Lung (tissue), 11 donors: ENCODE measurements at regions not wholly inside any gene's neighbourhood (a gene's known extent, or its start where the extent isn't known, plus 50 kb on each side); places are given as distances from the start of the nearest gene placed in this dataset.

ENCODE experiments used
- ATAC-seq: fragments of 200-7000 bp; cut with Tn5 transposase; one replicate; pipeline ENCODE4 v1.9.1; 2020; ENCODE audit warnings: moderate number of reproducible peaks; ENCODE audit not compliant: insufficient read depth, low FRiP score
- DNase-seq, 3 donors: peaks; one replicate each; pipeline ENCODE4 v3.0.0-alpha.2; 2013 to 2017
- H3K27ac ChIP-seq, 2 donors: one replicate each; pipeline ENCODE4 v1.5.1; 2013; ENCODE audit warnings: mild to moderate bottlenecking in 2 of 2, moderate library complexity in 2 of 2, control low read depth in 1 of 2, inconsistent platforms in 1 of 2, low read depth in 1 of 2, low read length in 1 of 2
- H3K27me3 ChIP-seq, 3 donors: one replicate each; pipeline ENCODE4 v1.5.1; 2013; ENCODE audit warnings: low read length in 2 of 3; ENCODE audit not compliant: control insufficient read depth in 3 of 3, insufficient read depth in 3 of 3
- H3K36me3 ChIP-seq, 4 donors: one replicate each; pipeline ENCODE4 v1.5.1; 2013; ENCODE audit warnings: low read length in 4 of 4, mild to moderate bottlenecking in 1 of 4, moderate library complexity in 1 of 4; ENCODE audit not compliant: control insufficient read depth in 4 of 4, insufficient read depth in 4 of 4
- H3K4me1 ChIP-seq, 5 donors: one replicate each; pipeline ENCODE4 v1.5.1; 2013; ENCODE audit warnings: low read length in 5 of 5, mild to moderate bottlenecking in 2 of 5, moderate library complexity in 1 of 5; ENCODE audit not compliant: control insufficient read depth in 5 of 5, insufficient read depth in 5 of 5
- H3K4me3 ChIP-seq: one replicate; pipeline ENCODE4 v1.5.1; 2013; ENCODE audit warnings: mild to moderate bottlenecking, control low read depth, moderate library complexity
- H3K9ac ChIP-seq, 2 donors: one replicate each; pipeline ENCODE4 v1.5.1; 2013; ENCODE audit warnings: low read length in 2 of 2, control low read depth in 1 of 2; ENCODE audit not compliant: insufficient read depth in 1 of 2
- H3K9me3 ChIP-seq, 4 donors: one replicate each; pipeline ENCODE4 v1.5.1; 2013; ENCODE audit warnings: low read length in 3 of 4, mild to moderate bottlenecking in 1 of 4, moderate library complexity in 1 of 4; ENCODE audit not compliant: control insufficient read depth in 4 of 4, insufficient read depth in 3 of 4
- CTCF ChIP-seq: IDR thresholded peaks from 2 replicates; pipeline ENCODE4 v1.5.1; 2012; ENCODE audit warnings: mild to moderate bottlenecking; ENCODE audit errors: control extremely low read depth, extremely low read depth
- WGBS, 2 donors: extraction: QIAGEN DNeasy Blood & Tissue Kit; methylation state at CpG; one replicate each; pipeline ENCODE4 v1.1.7; 2013; 5-methylcytosine and 5-hydroxymethylcytosine counted together
- donor health status: control.
- donor health status: control.
- donor health status: Bipolar disorder and iron deficiency.
- donor health status: healthy.
- donor health status: DM: yes; HTN: yes; CAD: no.

DNA sequence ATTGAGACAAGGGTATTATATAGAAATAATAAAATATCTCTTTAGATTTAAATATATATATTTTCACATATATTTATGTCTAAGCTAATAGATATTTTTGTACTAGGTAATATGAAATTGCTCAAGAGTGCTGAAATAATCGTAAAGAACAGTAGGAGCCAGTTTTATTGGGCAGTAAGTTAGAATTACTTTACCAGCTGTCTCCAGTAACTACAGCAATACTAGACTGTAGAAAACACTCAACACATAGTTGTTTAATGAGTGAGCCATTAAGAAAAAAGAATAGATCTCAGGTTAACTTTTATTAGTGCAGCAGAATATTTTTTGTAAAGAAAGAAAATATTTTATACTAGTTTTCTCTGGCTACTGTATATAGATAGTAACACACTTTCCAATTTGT lies 715.2 kb downstream of the TRIML1 start:
- 63 to 77% methylated on average over 1 of the region's 1 CpG for WGBS, 2 donors
- no peak overlapping the region for H3K27ac ChIP-seq
- H3K9me3 ChIP-seq: peaks cover 0 to 6% (median 3%) of the 10 kb centered on the region in 4 donors
- no peak for DNase-seq
- no peaks in the 10 kb centered on the region for H3K36me3 ChIP-seq
- no peak overlapping the region for H3K9ac ChIP-seq
- no peak overlapping the region for H3K4me3 ChIP-seq
- no peak for ATAC-seq
- H3K4me1 ChIP-seq: no peaks in the 10 kb centered on the region
- no peak for TF ChIP-seq CTCF
- no peaks in the 10 kb centered on the region for H3K27me3 ChIP-seq

GRCh38 chr4:188858696-188859095 lies 719.5 kb downstream of the TRIML1 start:
- Histone ChIP-seq H3K27me3 (no peaks in the 10 kb centered on the region), H3K9me3 (peaks cover 0 to 1% (median 0%) of the 10 kb centered on the region in 4 donors), H3K27ac (no peak overlapping the region), H3K36me3 (no peaks in the 10 kb centered on the region), H3K4me3 (no peak overlapping the region), H3K9ac (no peak overlapping the region), H3K4me1 (no peaks in the 10 kb centered on the region)
- DNase-seq (no peak), ATAC-seq (no peak)
- 45 to 50% methylated on average over 1 of the region's 1 CpG for WGBS, 2 donors
- TF ChIP-seq CTCF: no peak

DNA sequence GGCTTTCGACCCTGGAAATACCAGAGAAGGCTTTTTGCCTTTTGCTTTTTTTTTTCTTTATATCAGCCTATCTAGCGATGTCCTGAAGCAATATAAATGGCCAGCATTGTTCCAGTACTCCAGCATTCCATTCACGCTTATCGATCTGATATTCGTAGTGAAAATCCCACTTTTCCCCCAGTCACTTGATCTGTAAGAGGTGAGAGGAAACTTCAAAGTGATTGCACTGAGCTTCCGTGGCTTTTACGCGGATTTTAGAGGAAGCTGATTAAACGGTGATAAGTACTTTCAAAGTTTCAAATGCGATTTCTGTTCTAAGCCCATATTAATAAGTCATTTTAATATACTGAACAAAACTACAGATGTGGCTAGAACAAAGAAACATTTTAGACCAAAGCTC lies 725.5 kb downstream of the TRIML1 start:
- ATAC-seq (no peak), DNase-seq (no peak)
- 47 to 55% methylated on average over 10 of the region's 10 CpGs for WGBS, 2 donors
- Histone ChIP-seq H3K36me3 (no peaks in the 10 kb centered on the region), H3K9ac (no peak overlapping the region), H3K27ac (no peak overlapping the region), H3K4me1 (no peaks in the 10 kb centered on the region), H3K27me3 (no peaks in the 10 kb centered on the region), H3K9me3 (peaks cover 0 to 1% (median 0%) of the 10 kb centered on the region in 4 donors), H3K4me3 (no peak overlapping the region)
- no peak for TF ChIP-seq CTCF

DNA sequence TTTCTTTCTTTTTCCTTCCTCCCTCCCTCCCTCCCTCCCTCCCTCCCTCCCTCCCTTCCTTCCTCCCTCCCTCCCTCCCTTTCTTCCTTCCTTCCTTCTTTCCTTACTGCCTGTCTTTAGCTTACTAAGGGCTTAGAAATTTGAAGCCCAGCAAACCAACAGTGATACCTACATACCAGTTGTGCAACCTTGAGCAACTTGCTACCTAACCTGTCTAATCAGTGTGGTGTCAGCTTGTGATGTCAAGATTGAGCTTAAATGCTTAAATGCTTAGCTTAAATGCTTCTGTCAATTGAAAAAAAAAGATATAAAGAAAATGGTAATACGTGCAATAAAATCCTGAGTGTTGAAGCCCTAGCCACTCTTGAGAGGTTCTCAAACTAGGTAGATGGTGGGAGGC lies 728.6 kb downstream of the TRIML1 start:
- Histone ChIP-seq H3K9ac (no peak overlapping the region), H3K9me3 (peaks cover 0 to 1% (median 0%) of the 10 kb centered on the region in 4 donors), H3K27me3 (no peaks in the 10 kb centered on the region), H3K4me3 (no peak overlapping the region), H3K4me1 (no peaks in the 10 kb centered on the region), H3K36me3 (no peaks in the 10 kb centered on the region), H3K27ac (no peak overlapping the region)
- no peak for TF ChIP-seq CTCF
- DNase-seq: peak in 1 of 3 donors; percentile 18
- WGBS, 2 donors: 0 to 76% methylated on average over 1 of the region's 1 CpG
- no peak for ATAC-seq
